ENCODE measurements at regions not wholly inside any gene's neighbourhood (a gene's known extent, or its start where the extent isn't known, plus 50 kb on each side); places are given as distances from the start of the nearest gene placed in this dataset.
A peak's percentile ranks its signal among the peaks of the same experiment; 100 is the strongest.
"Not testable (repeated sequence)": the region's sequence is repeated elsewhere in the genome, so short reads cannot be mapped to it uniquely, and the experiment has no call there.

DNA sequence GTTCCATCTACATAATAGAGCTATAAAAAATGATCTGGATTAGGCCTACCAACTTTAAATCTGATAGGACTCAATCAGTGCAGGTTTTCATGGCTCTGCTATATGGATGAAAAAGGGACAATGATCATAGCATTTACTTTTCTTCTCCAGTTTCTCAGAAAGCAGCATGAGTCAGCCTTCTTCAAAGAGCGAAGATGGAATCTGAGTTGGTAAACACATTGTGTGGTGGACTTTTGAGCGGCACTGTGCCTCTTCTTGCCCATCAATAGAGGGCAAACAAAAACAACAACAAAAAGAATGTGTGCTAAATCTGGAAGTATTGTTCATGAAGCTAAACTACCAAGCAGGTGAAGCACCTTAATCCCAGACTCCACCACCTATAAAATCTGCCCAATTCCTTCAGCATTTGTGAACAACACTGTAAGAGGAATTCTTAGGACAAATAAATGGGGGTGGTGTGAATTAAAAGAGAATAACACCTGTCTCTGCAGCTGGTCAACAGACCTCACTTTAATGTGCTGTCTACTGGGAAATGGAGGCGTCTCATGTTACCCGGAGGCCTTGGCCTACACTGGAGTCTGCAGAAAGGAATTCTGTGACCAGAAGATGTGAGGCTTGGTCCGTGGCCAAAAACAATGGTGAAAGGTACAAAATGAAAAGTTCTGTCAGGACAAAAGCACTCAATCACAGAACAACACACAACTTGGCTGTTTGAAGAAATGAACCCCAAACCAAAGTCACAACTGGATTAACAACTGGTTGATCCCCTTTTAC lies 609.0 kb downstream of the IRS1 start:
- DNase-seq, result no peak

DNA sequence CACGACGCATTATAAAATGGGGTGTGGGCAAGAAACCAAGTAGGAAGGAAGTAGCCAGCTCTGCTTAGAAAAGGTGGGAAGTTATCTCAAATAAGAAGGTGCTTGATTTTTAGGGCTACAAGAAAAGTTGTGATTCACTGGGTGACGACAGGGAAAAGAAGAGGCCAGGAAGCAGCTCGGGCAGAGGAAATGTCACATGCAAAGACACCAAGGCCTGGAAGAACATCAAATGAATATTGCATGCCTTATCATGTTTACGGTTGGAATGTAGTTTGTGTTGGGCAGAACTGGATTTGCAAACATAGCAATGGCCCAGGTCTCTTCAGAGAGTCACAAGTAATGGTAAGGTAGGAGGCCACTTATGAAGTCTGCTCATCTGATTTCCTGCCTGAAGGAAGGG lies 610.6 kb downstream of the IRS1 start:
- DNase-seq, result no peak

DNA sequence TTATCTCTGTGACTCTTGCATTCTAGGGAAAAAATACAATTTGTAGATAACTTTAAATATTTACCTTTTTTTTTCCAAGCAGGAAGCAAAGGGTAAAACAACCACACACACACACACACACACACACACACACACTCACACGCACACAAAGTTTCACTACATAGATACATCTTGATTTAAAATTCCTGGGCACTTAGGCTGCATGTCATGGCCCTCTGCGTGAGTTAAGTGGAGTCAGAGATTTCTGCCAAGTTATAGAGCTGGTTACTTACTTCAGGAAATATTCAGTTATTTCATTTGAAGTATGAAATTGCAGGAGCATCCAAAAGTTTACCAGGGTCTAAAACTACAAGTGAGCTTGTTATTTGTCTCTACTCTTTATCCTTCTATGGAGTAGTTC lies 612.0 kb downstream of the IRS1 start:
- DNase-seq, result peak; percentile 77

DNA sequence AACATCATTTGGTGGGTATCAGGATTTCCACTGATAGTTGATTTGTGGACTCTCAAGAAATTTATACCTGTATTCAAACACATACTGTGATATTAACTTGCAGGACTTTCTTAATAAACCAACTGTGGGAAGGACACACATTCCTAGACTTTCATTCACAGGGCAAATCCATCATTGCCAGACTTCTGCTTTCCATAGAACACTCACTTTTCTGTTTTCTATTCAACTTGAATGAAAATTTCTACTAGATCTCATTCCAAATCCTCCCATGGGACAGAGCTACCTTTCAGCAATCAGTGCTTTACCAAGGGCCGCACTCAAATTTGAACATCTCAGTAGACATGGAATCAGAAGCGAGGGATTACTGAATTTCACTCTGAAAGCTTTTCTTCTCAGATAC lies 612.5 kb downstream of the IRS1 start:
- no peak for DNase-seq

DNA sequence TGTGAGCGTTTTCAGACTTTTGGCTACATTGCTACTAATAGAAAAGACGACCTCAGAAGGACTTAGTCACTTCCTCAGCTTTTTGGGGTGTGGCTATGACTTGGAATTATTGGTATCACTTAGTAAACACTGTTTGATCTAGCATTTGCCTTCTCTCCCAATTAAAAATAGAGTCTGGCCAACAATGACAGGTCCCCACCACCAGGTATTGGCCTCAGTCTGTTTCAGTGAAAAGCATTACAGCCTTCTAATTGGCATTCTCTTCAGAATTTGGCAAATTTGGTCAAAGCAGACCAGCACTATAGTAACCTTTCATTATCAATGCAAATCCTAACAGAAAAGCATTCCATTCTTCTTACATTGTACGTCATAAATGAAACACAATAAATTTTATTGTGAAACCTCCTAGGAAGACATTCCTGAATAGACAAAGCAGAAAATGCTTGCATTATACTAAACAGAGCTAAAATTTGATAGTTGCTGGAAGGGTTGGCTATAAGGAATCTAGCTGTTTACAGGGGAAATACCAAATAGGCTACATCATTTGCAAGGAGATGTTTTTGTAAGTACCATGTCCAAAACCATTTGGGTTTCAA lies 613.9 kb downstream of the IRS1 start:
- DNase-seq, result peak; percentile 91

DNA sequence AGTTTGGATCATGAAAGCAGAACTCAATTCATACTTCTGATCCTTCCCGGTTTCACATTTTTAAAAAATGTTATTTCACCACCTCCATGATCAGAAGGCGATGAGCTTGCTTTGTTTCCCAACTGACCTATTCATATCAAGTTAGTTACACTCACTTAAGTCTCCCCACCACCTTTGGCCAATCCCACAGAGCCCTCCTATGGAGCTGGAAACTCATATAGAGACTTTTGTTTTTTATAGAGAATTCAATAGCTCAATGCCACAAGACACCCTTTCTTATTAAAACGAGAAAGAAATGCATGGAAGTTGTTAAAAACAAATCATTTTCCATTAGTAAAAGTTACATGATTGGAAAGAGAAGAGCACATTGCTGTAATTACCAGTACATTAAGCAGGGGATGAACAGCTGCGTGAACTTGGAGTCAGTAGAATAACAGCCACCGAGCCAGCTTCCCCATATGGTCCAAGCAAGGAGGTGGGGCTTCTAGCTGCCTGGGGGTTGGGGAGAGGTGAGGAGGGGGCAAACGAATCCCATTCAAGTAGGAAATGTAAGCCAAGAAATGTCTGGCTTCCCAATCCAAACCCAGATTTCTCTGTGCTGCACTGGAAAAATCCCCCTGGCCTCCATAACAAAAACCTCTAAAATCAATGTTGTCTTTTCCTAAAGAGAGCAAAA lies 614.5 kb downstream of the IRS1 start:
- peak; percentile 7 for DNase-seq

DNA sequence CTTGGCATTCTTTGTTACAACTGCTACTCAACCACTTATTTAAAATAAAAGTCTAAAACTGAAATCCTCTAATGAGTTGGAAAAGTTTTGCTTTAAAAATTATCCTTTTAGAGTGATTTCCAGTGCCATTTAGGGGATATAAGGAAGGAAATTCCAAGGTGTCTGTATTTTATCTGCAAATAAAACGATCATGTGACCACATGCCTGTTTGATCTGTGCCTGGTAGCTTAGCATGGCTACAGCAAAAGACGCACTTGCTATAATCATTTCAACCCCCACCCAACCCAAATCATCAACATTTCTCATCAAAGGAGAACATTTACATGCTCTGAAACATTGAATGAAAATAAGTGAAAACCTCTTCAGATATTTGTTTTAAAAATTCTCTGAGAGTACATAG lies 615.1 kb downstream of the IRS1 start:
- no peak for DNase-seq

DNA sequence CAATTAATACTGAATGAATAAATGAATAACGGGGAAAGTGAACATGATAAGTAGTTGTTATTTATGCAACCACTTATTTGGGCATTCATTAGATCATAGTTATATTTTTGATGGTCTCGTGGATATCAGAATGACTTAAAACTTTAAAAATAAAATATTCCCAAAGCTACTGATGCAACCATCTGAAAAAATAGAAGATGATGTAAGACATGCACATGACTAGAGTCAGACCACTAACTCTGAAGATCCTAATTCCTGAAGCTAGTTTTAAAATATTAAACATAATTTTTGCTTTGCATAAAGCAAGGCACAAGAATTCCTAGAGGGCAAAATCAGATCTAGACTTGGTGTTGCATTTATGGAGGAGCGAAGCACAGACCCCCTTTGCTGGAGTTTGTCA lies 616.1 kb downstream of the IRS1 start:
- peak; percentile 55 for DNase-seq

DNA sequence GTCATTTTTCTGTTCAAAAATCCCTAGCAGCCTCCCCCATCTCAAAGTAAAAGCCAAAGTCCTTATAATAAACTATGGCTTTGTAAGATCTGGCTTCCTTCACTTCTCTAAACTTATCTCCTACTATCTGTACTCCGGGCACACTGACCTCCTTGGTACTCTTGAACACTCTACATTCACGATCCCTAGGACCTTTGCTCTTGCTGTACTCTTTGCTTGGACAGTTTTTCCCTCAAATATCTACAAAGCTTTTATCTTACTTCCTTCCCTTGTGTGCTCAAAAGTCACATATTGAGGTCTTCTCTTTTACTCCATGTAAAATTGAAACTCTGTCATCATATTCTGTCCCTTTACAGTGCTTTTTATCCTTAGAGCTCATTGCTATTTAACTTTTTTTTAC lies 616.6 kb downstream of the IRS1 start:
- no peak for DNase-seq

DNA sequence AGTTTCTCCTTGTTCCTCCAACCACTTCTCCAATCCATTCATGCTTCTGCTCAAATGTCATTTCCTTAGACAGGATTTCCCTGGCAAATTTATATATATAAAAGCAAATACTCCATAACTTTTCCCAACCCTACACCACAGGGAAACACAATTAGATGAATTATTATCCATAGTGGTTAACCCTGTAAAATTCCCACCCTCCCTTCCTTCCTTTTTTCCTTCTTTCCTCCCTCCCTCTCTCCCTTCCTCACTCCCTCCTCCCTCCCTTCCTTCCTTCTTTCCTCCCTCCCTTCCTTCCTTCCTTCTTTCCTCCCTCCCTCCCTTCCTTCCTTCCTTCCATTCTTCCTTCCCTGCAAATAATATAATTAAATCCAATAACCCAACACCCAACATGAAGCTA lies 617.7 kb downstream of the IRS1 start:
- DNase-seq, result no peak

DNA sequence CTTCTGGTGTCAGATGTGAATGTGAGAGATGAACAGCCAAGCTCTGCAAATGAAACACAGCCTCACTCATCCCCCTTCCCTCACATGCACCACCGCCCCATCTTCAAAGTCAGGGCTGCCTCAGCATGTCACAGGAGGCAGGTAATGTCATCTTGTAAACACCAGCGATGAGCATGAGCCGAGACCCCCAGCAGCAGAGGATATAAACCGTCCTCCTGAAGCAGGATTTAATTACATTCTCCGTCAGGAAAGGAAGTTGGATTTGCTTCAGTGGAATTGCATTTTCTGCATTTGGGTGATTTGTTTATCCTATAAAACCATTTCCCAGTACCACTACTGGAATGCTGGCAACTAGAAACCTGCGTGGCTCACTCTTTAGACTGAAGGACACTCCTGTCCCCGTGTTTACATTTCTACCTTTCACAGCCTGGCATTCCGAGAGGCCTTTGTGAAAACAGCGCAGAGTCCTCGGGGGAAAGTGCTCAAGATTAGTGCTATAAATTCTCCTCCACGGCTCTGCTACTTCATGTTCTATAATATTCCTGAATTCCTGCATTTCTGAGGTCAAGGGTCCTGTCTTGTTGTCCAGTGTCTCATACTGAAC lies 619.2 kb downstream of the IRS1 start:
- DNase-seq, result no peak

DNA sequence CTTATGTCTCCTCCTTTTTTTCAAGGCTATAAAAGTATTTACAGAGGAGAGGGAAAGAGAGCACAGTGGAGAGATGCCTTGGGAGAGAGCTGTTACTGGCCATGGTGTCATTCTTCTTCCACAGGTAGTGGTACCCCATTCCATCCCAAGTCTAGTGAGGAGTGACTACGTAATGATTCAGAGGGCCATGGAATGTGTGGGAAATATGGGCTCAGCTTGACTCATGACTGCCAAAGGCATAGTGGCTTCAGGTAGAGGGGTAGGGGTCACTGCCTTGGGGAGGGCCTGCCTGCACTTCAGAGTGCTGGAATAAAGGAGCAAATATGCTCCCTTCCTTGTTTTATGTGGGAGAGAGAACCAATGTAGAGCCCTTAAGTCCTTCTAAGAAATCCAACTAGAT lies 620.6 kb downstream of the IRS1 start:
- no peak for DNase-seq

DNA sequence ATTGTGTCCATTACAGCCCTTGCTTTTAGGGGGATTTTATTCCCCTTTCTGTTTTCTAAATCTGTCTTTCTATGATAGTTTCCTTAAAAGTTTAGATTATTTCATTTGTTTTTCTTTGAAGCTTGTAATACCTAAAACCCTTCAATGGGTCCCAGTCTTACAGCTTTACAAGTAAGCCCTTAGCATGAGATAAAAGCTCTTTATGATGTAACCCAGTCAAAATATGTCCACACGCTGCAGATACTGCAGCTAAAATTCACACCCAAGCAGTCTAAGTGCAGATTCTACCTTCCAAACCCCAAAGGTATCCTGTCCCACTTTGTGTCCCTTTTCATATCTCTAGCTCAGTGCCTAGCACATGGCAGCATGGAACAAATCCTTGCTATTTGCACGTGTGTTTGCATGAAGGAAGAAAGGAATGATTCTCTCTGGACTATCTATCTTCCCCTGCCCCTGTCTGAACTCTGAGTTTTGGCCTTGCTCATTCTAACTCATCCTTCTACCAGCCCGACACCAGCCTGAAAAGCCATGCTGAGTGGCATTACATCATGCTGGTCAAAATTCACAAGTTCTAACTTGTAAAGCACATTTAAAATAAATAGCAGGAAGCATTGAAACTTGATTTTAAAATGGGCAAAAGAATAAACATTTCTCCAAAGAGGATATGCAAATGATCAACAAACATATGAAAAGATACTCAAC lies 623.2 kb downstream of the IRS1 start:
- no peak for DNase-seq

DNA sequence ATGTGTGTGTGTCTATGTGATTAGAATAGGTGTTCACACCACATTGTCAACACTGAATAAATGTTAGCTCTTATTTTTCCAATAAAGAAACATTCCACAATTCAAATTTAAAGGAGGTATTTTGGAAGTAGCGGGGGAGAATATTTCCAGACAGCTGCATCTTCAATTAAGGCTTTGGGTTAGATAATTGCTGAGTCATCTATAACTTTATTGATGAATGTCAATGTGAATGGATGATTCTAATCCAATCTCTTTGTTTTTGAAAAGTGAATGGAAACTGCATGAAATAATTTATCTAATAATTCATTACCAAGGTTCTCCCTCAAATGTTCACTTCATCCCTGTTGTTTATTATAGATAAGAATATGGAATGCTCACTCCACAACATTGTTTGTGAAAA lies 625.2 kb downstream of the IRS1 start:
- DNase-seq, result no peak

DNA sequence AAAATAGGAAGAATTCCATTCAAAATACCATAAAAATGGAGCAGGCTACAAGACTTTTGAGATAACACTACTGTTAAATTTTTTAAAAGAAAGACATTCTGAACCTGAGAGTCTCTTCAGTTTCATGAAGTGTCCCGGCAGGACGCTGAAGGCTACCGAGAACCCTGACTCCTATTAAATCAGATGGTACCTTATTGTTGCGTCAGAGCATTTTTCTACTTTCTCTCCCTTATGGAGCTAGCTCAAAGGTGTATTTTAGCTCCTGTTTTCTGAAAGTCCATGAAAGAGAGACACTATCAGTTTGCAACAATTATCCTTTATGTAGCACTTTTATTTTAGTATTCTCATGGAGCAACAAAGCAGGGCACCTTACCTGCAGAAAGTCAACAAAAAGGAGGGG lies 626.7 kb downstream of the IRS1 start:
- no peak for DNase-seq

DNA sequence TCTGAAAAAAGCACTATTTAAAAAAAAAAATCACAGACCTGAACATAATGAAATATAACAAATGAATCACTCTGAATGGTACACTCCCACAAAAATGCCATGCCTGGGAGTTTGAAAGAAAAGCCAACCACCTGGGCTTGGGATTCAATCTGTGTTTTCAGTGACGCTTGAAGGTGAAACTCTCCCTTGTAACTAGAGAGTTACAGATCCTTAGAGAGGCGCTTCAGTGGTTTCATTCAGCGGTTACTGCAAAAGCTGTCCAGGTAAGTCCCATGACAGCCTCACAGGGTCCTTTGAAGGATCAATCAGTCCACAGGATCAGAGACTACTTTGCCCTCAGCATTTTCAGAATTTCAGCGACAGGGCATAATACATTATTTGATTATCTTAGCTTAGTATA lies 627.3 kb downstream of the IRS1 start:
- DNase-seq, result no peak

DNA sequence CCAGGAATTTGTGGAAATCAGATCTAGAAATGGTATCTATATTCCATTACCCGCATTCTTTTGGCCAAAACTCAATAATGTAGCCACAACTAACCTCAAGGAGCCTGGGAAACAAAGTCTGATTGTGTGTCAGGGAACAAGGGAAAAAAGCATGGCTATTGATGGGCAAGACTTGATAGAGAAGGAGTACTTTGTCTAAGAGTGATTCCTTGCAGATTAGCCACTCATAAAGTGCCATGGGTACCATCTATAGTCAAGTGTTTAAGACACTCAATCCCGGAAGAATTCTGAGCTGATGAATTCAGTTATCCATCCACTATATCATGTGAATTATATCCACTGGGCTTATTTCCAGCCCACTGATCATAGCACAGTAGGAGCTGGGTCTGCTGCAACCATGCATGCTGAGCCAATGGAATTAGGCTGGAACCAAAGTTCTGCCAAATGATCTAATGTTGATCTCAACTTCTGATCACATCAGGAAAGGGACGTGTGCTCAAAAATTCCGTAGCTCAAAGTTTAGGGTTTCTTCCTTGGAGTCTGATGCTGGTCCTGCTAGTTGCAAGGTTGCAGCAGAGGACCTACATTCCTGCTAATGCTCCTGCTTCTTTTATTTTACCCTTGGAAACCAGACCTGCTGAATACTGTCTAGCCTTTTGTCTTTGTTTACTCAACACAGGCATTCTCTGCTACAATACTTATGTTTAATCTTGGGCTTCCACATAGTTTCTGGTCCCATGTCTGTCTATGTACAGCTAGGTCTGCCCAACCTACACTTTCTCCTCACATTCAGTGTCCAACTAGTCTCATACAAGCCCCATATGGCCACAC lies 629.7 kb downstream of the IRS1 start:
- no peak for DNase-seq

DNA sequence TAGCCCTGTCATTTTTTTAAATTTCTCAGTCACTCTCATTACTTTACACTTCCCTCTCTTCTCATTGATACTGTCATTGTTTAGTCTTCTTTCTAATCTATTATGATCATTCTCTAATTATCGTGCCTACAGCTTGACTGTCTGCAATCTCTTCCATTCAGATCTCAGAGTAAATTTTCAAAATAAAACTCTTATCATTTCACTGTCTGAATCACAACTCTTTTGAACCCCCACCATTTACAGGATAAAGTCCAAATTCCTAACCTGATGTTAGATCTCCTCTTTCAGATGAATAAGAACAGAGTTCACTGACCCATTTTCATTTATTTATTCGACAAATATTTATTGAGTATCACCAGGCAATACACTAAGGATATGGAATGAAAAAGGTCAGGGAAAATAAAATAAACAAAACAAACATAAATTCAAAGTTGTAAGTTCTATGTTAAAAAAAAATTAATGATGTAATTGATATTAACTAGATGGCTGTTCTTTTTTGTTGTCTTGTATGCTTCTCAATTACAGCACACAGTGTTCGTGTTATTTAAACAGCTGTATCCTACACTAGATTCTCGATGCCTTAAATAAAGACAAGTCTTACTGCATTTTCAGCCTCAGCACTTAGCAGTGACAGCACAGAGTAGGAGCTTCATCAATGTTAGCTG lies 631.0 kb downstream of the IRS1 start:
- DNase-seq, result no peak

DNA sequence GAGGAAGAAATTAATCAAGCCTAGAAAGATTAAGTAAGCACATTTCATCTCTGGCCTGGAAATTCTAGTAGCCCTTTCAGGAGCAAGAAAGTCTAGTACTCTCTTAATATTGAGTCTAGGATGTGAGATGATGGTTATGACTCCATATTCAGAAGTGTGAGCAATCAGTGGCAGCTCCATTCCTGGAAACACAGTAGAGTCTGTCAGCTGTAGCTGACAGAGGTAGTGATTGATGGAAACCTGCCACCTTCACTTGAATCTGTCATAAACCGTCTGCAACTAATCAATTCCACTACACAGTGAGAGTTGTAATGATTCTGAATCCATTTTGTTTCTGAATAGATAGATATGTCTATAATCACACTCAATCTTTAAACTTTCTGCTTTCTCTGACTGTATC lies 635.1 kb downstream of the IRS1 start:
- DNase-seq, result no peak

DNA sequence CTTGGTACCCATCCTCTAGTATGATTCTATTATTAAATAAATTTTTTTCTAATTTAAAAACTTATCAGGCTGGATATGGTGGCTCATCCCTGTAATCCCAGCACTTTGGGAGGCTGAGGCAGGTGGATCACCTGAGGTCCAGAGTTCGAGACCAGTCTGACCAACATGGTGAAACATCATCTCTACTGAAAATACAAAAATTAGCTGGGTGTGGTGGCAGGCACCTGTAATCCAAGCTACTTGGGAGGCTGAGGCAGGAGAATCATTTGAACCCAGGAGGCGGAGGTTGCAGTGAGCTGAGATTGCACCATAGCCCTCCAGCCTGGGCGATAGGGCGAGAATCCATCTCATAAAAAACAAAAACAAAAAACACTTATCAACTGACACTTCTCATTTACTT lies 639.0 kb downstream of the IRS1 start:
- DNase-seq, result not testable (repeated sequence)

DNA sequence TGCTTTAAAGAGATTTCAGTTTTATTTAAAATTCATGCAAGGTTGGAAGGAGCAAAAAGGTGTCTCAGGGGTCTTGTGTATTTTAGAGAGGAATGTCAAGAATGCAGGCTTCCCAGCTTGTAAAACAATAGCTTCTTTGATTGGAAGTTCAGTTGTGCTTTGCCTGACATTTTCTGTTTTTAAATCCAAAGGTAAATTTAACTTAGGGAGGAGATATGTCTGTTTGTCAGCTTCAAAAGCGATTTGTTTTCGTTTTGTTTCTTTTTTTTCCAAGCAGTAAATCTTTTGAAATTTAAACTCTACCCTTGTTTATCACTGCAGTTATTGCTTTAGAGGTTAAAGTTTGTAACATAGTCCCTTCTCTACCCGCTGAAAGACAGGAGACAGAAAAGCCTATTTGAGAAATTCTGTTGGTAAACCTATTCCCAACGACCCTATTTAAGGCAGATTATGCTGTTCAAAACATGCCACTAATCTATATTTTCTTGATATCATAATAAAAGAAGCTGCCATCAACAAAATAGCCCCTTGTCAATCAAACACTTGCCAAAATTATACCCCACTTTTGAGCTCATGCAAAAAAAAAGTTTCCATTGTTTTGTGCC lies 639.6 kb downstream of the IRS1 start:
- DNase-seq, result no peak

All from fibroblast of skin of scalp (primary cell).